GM12864 (cell line): ENCODE measurements at regions not wholly inside any gene's neighbourhood (a gene's known extent, or its start where the extent isn't known, plus 50 kb on each side); places are given as distances from the start of the nearest gene placed in this dataset.

Experiments
- DNase-seq: peaks from one replicate; pipeline ENCODE4 v3.0.0-alpha.2; 2011; ENCODE audit warnings: low read depth
- H3K4me3 ChIP-seq: 2 replicates; pipeline ENCODE4 v1.5.1; 2011; ENCODE audit warnings: mild to moderate bottlenecking, low read depth, low read length, control low read depth
- TF ChIP-seq, protein P1 (sequence below): IDR thresholded peaks from 2 replicates; pipeline ENCODE4 v1.5.1; 2011; ENCODE audit warnings: low read depth, mild to moderate bottlenecking, moderate library complexity, low read length, control low read depth, inconsistent platforms; ENCODE audit errors: missing control alignments

- DNase-seq, result no peak
- no peak overlapping the region for H3K4me3 ChIP-seq
- TF ChIP-seq, protein P1, sequence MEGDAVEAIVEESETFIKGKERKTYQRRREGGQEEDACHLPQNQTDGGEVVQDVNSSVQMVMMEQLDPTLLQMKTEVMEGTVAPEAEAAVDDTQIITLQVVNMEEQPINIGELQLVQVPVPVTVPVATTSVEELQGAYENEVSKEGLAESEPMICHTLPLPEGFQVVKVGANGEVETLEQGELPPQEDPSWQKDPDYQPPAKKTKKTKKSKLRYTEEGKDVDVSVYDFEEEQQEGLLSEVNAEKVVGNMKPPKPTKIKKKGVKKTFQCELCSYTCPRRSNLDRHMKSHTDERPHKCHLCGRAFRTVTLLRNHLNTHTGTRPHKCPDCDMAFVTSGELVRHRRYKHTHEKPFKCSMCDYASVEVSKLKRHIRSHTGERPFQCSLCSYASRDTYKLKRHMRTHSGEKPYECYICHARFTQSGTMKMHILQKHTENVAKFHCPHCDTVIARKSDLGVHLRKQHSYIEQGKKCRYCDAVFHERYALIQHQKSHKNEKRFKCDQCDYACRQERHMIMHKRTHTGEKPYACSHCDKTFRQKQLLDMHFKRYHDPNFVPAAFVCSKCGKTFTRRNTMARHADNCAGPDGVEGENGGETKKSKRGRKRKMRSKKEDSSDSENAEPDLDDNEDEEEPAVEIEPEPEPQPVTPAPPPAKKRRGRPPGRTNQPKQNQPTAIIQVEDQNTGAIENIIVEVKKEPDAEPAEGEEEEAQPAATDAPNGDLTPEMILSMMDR, result no peak
Measured at GRCh38 chr16:79753286-79753685, 152.7 kb upstream of the MAF start.

- DNase-seq, result no peak
- no peak overlapping the region for H3K4me3 ChIP-seq
- TF ChIP-seq, protein P1, result no peak
Measured at GRCh38 chr16:79752396-79752795, 151.9 kb upstream of the MAF start.

GRCh38 chr16:79751471-79752184 lies 151.1 kb upstream of the MAF start:
- no peak for DNase-seq
- TF ChIP-seq, protein P1, result no peak
- H3K4me3 ChIP-seq, result no peak overlapping the region

DNA sequence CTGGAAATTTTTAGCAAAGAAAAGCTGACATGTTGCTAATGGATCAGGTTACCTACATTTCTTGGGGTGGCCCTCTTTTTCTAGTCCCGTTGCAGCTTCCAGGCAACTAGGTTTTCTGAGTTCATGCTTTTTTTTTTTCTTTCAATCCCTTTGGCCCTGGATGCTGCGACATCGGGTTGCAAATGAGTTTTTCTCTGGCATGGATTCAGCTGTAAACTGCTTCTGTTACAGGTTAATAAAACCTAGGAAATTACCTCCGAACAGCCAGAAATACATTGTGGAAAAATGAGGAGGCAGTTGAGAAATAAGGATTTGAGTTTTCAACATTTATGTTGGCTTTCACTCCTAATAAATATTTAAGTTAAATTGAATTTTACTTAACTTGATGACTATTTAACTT lies 149.8 kb upstream of the MAF start:
- TF ChIP-seq, protein P1, result no peak
- no peak overlapping the region for H3K4me3 ChIP-seq
- no peak for DNase-seq

DNA sequence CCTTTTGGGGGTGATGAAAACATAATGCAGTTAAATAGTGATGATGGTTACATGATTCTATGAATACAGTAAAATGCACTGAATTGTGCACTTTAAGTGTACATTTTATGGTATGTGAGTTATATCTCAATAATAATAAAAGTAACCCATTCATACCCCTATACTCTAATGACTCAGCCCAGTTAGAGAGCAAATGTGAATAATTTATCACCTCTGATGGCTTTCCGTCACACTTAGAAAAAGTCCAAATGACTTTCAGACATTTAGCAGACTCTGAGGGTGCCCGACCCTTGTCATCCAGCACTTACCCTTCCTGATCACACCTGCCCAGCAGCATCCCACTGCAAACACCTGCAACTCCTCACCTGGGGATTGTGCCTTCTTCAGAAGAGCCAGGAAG lies 148.1 kb upstream of the MAF start:
- TF ChIP-seq, protein P1, result no peak
- no peak overlapping the region for H3K4me3 ChIP-seq

DNA sequence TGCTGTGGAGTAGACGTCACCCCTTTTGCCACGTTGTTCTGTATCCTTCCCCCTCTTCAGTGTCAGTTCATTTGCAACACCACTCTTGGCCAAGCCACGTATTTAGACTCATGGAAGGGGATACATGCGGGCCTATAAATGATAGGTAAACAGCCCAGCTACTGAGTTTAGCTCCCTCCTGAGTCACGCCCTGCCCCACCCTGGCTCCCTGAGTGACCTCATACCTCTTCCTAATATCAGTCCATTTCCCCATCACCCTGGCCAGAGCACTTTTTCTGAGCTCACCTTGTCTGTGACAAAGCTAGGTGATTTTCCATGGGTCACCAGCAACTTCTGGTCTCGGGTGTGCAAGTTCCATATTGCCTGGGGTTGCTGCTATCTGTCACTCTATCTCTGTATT lies 147.2 kb upstream of the MAF start:
- no peak overlapping the region for H3K4me3 ChIP-seq
- DNase-seq, result no peak
- TF ChIP-seq, protein P1, result no peak

More for the DNA sequence above, 148.1 kb upstream of the MAF start:
- no peak for DNase-seq

- no peak for DNase-seq
- no peak overlapping the region for H3K4me3 ChIP-seq
- TF ChIP-seq, protein P1, result no peak
Measured at GRCh38 chr16:79740252-79740651, 139.7 kb upstream of the MAF start.
